ENCODE measurements at regions not wholly inside any gene's neighbourhood (a gene's known extent, or its start where the extent isn't known, plus 50 kb on each side); places are given as distances from the start of the nearest gene placed in this dataset.

GRCh38 chr6:167690931-167691330 lies 135.8 kb upstream of the AFDN start:
- TF ChIP-seq TAF1 (CRISPR knock-in tag; IDR thresholded peaks at IDR 0.05) (no peak), XRCC5 (optimal IDR thresholded peaks at IDR 0.05; ENCODE audit: low read length) (no peak), NFYB (CRISPR knock-in tag; IDR thresholded peaks at IDR 0.05) (no peak), PRDM15 (CRISPR knock-in tag; IDR thresholded peaks at IDR 0.05) (no peak), EP300 (IDR thresholded peaks at IDR 0.05; ENCODE audit: low read depth in 2 of 2, low read length in 2 of 2) (no peak), EP300 (CRISPR knock-in tag; IDR thresholded peaks at IDR 0.05; ENCODE audit: borderline replicate concordance) (no peak)
- TF ChIP-seq, protein P1, sequence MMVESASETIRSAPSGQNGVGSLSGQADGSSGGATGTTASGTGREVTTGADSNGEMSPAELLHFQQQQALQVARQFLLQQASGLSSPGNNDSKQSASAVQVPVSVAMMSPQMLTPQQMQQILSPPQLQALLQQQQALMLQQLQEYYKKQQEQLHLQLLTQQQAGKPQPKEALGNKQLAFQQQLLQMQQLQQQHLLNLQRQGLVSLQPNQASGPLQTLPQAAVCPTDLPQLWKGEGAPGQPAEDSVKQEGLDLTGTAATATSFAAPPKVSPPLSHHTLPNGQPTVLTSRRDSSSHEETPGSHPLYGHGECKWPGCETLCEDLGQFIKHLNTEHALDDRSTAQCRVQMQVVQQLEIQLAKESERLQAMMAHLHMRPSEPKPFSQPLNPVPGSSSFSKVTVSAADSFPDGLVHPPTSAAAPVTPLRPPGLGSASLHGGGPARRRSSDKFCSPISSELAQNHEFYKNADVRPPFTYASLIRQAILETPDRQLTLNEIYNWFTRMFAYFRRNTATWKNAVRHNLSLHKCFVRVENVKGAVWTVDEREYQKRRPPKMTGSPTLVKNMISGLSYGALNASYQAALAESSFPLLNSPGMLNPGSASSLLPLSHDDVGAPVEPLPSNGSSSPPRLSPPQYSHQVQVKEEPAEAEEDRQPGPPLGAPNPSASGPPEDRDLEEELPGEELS (CRISPR knock-in tag; IDR thresholded peaks at IDR 0.05): no peak
